Fibroblast of lung (primary cell): ENCODE measurements at regions not wholly inside any gene's neighbourhood (a gene's known extent, or its start where the extent isn't known, plus 50 kb on each side); places are given as distances from the start of the nearest gene placed in this dataset.

ENCODE experiments used
- CTCF ChIP-seq, 2 donors: IDR thresholded peaks in 1 of 2; conservative IDR thresholded peaks in 1 of 2; 1 replicate in 1 of 2; 2 replicates in 1 of 2; pipeline ENCODE4 v1.5.1; 2011 to 2012; ENCODE audit warnings: low read length in 2 of 2, control low read depth in 1 of 2, inconsistent platforms in 1 of 2, low read depth in 1 of 2, mild to moderate bottlenecking in 1 of 2
- EZH2 ChIP-seq: IDR thresholded peaks from 2 replicates; pipeline ENCODE4 v1.5.1; 2012; ENCODE audit warnings: low read length, control low read depth, mild to moderate bottlenecking; ENCODE audit errors: missing control alignments

- TF ChIP-seq EZH2 (no peak), CTCF (conservative IDR thresholded peaks at IDR 0.05 in 1 of 2, IDR thresholded peaks at IDR 0.05 in 1 of 2; ENCODE audit: low read depth in 1 of 2, low read length in 2 of 2) (no peak)
These were observed 310.0 kb downstream of the FOXA2 start for GRCh38 chr20:22274330-22274729.
